ENCODE measurements at regions not wholly inside any gene's neighbourhood (a gene's known extent, or its start where the extent isn't known, plus 50 kb on each side); places are given as distances from the start of the nearest gene placed in this dataset.

DNA sequence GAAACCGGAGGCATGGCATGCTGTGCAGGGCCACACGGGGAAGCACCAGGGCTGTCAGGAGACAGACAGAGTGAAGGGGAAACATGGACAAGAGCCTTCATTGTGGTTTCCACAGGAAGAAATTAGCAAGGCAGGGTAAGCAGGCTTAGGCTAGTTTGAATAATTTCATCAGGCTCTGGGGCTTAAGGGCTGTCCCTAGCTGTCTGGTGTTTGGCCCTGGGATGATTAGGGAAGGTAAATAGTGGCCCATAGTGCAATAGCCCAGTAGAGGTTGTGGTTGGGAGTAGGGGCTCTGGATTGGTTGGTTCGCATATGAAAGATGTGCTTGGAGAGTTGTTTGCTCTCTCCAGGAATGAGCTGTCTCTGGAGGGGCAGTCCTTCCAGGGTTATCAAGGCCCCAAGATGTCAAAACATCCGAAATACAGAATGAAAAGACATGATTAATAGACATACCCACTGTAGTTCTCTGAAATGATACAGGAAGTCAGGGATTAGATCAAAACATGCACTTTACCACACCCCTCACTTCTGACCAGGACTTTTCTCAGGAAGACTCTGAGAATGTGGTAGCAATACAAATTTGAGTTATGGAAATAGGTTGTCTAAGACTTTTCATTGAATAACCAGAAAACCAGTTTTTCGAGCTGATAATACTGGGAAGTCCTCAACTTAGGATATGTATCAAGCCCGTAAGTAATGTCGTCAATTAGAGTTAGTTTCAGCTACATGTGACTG is 224.9 kb upstream of the NFE2L3 start:
- Histone ChIP-seq H3K9me3 (no peaks in the 10 kb centered on the region), H3K36me3 (no peaks in the 10 kb centered on the region)
- TF ChIP-seq, protein P1, sequence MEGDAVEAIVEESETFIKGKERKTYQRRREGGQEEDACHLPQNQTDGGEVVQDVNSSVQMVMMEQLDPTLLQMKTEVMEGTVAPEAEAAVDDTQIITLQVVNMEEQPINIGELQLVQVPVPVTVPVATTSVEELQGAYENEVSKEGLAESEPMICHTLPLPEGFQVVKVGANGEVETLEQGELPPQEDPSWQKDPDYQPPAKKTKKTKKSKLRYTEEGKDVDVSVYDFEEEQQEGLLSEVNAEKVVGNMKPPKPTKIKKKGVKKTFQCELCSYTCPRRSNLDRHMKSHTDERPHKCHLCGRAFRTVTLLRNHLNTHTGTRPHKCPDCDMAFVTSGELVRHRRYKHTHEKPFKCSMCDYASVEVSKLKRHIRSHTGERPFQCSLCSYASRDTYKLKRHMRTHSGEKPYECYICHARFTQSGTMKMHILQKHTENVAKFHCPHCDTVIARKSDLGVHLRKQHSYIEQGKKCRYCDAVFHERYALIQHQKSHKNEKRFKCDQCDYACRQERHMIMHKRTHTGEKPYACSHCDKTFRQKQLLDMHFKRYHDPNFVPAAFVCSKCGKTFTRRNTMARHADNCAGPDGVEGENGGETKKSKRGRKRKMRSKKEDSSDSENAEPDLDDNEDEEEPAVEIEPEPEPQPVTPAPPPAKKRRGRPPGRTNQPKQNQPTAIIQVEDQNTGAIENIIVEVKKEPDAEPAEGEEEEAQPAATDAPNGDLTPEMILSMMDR (IDR thresholded peaks at IDR 0.05): no peak

DNA sequence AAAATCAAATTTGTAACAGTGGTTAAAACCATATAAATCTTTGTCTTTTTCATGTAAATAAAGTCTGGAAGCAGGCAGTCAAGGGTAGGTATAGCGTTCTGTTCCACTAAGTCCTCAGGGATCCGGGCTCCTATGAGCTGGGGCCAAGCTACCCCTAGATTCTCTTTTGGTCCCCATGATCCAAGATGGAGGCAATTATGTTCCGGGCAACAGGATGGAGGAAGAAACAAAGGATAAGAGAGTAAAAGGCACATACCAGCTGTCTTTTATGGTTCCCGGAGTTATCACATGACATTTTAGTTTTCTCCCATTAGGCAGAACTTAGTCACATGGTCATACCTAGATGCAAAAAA is 224.4 kb upstream of the NFE2L3 start:
- DNase-seq: no peak
- intact Hi-C loops (cut with DNase I): no loop called here
- no peak for ATAC-seq
- Histone ChIP-seq H3K27me3 (no peaks in the 10 kb centered on the region), H3K4me3 (no peak overlapping the region), H3K9me3 (peaks cover 0 to 2% of the 10 kb centered on the region in 2 donors), H3K27ac (no peak overlapping the region), H3K36me3 (no peaks in the 10 kb centered on the region), H3K4me1 (no peaks in the 10 kb centered on the region)
- TF ChIP-seq, protein P1 (IDR thresholded peaks at IDR 0.05): no peak

More for the DNA sequence above, 224.9 kb upstream of the NFE2L3 start:
- Histone ChIP-seq H3K4me1 (no peaks in the 10 kb centered on the region), H3K27ac (no peak overlapping the region), H3K4me3 (no peak overlapping the region), H3K27me3 (no peaks in the 10 kb centered on the region)
- DNase-seq (no peak), ATAC-seq (no peak)
- intact Hi-C loops (cut with DNase I): no loop called here

DNA sequence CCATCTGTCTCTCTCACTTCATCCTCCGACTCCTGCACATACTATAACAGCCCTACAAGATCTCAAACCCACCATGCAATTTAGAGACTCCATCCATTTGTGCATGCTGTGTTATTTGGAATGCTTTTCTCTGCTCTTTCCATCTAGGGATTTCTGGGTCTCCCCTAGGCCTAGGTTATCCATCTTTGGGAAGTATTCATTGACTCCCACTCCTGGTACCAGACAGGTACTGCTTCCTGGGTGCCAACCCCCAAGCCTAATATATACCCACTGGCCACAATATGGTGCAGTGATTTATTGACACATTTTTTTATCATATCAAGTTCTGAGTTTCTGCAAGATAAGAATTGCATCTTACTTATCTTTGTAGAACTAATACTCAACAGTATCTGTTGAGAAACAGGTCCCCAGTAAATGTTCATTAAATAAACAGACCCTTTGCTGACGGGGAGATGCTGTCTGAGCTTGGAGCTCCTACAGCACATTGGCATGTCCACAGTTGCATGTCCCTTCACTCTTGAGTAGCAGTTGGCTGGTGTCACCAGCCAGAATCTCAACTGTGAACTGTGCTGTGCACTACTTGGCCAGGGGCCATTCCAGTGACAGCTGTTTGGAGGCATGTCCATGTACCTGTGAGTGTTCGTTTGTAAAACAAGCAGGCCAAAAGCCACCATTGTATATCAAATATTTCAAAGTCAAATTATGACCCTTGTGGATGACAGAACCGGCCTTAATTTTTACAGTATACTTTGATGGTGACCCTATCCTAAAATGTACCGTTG is 223.3 kb upstream of the NFE2L3 start:
- Histone ChIP-seq H3K9me3 (peaks cover 0 to 9% of the 10 kb centered on the region in 2 donors), H3K4me1 (no peaks in the 10 kb centered on the region), H3K27ac (no peak overlapping the region), H3K36me3 (no peaks in the 10 kb centered on the region), H3K27me3 (no peaks in the 10 kb centered on the region), H3K4me3 (no peak overlapping the region)
- DNase-seq (no peak), ATAC-seq (no peak)
- TF ChIP-seq, protein P1 (IDR thresholded peaks at IDR 0.05): no peak
- intact Hi-C loops (cut with DNase I): no loop called here

DNA sequence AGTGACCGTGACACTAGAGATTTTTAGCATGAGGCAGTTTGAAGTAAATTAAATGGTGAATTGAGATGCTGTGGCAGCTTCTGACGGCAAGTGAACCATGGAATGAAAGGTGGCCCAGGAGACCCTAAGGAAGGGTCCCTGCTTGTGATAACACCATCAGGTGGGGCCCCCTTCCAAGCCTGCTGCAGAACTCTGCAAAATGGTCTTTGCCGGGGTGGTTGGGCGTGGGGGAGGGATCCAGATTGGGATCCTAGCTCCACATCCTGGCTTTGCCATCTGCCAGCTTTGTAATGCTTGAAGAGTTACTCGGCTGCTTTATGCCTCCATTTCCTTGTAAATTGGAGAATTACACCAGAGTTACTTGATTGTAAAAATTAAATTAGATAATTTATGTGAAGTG is 222.6 kb upstream of the NFE2L3 start:
- TF ChIP-seq, protein P1 (IDR thresholded peaks at IDR 0.05): no peak
- ATAC-seq: no peak
- Histone ChIP-seq H3K9me3 (peaks cover 0 to 16% of the 10 kb centered on the region in 2 donors), H3K27ac (no peak overlapping the region), H3K4me3 (no peak overlapping the region), H3K4me1 (no peaks in the 10 kb centered on the region), H3K36me3 (no peaks in the 10 kb centered on the region), H3K27me3 (no peaks in the 10 kb centered on the region)
- no peak for DNase-seq
- intact Hi-C loops (cut with DNase I): no loop called here

DNA sequence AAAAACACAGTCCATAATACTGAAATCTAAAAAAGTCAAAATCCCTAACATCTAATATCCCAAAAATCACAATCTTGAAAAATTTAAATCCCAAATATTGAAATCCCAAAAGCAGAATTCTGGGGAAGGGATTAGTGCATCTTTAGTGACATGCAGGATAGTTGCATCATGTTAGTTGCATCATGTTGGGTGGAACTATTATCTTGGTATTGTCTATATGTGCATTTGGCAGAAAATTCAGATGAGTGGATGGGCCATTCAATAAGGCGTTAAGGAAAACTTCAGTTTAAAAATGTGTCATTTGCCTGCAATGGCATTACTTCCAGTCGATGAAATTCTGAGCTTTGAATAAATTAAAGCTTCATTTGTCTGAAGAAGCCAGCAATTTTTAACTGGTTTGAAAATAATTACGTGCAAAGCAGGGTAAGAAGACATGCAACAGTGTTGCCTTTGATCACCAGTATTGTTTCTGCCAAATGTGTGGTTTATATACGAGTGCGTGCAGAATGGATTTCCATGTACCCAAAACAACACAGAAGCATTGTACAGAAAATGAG is 221.4 kb upstream of the NFE2L3 start:
- intact Hi-C loops (cut with DNase I): no loop called here
- peaks cover 0 to 20% of the 10 kb centered on the region in 2 donors for H3K9me3 ChIP-seq
- no peak overlapping the region for H3K27ac ChIP-seq
- ATAC-seq (no peak), DNase-seq (no peak)
- H3K27me3 ChIP-seq: no peaks in the 10 kb centered on the region
- H3K36me3 ChIP-seq: no peaks in the 10 kb centered on the region
- no peaks in the 10 kb centered on the region for H3K4me1 ChIP-seq
- H3K4me3 ChIP-seq: no peak overlapping the region
- TF ChIP-seq, protein P1 (IDR thresholded peaks at IDR 0.05): no peak

Measured in left lung (tissue), 4 donors.